T follicular helper cell (primary cell): ENCODE measurements at regions not wholly inside any gene's neighbourhood (a gene's known extent, or its start where the extent isn't known, plus 50 kb on each side); places are given as distances from the start of the nearest gene placed in this dataset.
"Not testable (repeated sequence)": the region's sequence is repeated elsewhere in the genome, so short reads cannot be mapped to it uniquely, and the experiment has no call there.

ENCODE experiments used
- DNase-seq: peaks from one replicate; pipeline ENCODE4 v3.0.0-alpha.2; 2020; ENCODE audit warnings: low read depth

DNA sequence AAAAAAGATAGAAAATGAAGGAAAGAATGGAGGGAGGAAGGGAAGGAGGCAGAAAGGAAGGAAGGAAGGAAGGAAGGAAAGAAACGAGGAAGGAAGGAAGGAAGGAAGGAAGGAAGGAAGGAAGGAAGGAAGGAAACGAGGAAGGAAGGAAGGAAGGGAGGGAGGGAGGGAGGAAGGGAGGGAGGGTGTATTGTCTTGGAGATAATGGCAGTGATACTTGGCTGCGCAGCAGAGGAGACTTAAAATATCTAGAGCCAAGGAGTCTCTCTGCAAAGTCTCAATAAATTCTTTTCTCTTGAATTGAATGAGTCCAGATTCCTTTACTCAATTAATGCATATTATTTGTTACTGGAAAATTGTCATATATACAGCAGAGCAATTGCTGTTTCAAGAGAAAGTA lies 1059.7 kb downstream of the ZPLD1 start:
- no peak for DNase-seq

GRCh38 chr3:103495186-103495585 lies 1060.4 kb downstream of the ZPLD1 start:
- no peak for DNase-seq

DNA sequence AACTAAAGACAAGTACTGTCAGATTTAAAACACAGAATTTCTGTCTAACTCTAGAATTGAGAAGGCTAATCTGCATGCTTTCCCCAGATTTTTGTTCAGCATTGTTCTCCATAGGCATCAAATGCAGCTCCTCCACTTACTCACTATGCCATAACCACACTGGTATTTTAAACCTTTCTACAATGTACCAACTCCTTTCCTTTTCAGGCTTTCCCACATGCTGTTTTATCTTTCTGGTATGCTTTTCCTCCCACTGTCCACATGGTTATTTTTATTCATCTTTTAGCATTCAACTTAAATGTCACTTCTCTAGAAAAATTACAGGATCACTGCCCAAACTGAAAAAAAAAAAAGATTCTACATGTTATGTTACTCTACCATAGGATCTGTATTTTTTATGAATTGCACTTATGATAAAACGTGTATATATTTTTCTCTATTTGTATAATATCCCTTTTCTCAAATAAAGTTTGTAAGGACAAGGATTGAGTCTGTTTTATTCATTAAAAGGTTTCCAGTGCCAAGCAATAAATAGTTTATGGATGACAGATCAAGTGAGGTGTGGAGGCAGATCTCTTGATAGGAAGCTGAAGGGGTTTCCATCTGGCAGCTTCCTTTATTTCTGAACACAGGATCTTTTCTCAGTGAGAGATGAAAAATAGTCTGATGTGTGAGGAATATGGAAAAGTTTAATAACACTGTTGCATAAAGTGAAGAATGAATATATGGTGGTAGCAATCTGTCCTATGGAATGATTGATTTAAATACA lies 1064.5 kb downstream of the ZPLD1 start:
- DNase-seq: no peak

GRCh38 chr3:103499967-103500366 lies 1065.2 kb downstream of the ZPLD1 start:
- DNase-seq: no peak

DNA sequence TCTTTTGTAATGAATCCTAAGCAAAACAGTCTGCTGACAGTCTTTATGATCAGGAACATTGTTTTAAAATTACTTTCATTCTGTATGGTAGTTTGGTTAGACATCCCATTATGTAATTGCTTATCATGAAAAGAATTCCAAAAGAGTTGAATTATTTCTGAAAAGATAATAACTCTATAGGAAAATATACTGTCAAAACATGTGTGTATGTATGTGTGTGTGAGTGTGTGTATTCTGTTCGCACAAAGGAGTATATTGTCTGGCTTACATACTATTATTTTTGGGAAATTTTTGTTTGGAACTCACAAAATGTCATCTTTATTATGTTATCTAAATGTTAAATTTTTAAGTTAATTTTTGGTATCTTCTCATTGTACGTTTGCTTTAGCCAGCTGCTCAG lies 1075.9 kb downstream of the ZPLD1 start:
- no peak for DNase-seq

DNA sequence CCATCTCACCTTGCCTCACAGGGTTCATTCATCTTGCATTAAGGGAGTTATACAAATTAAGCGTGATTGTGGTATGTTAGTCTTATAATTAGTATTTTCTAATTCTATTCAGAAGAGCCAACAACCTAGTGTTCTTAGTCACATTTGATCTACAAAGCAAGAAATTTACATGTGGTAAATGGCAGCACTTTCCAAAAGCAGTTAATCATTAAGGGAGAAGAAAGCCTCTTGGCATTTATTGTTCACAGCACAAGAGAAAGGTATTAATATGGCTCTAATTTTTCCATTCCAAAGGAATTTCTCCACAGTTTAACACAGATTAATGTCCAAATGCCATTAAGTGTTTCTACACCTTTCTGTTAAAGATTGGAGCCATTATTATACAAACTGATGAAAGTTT lies 1077.1 kb downstream of the ZPLD1 start:
- DNase-seq: no peak

GRCh38 chr3:103512595-103512994 lies 1077.8 kb downstream of the ZPLD1 start:
- DNase-seq: no peak

- no peak for DNase-seq
Observed at GRCh38 chr3:103513003-103513402, 1078.2 kb downstream of the ZPLD1 start.

DNA sequence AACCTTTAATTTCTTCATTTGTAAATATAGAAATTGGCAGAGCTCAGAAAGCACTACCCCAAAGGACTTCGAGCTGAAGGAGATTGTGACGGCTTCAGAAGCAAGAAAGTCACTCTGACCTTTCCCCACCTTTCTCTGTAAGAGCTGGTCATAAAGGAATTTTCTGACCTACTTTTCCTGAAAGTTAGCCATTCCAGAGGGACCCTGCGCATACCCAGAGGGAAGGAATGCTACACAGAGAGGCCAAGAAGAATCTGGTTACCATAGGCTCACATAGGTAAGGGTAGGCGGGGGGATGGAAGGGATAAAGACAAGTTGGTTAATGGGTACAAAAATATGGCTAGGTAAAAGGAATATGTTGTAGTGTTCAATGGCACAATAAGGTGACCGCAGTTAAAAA lies 1080.3 kb downstream of the ZPLD1 start:
- DNase-seq: no peak

DNA sequence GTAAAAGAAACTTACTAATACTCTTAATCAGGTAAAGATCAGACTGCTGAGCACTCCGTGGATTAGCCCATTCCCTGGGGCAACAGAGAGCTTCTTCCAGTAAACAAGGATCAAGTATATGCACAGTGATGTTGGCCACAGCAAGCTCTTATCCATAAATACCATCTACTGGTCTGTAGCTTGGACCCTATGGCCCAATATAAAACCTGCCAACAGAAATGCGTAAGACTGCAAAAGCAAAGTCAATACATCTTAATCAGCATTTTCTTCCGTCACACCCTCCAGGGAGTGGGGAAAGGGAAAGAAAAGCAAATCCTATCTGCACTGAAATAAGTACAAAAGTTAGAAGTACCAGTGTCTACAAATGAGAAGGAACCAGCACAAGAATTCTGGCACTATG lies 1082.1 kb downstream of the ZPLD1 start:
- no peak for DNase-seq

DNA sequence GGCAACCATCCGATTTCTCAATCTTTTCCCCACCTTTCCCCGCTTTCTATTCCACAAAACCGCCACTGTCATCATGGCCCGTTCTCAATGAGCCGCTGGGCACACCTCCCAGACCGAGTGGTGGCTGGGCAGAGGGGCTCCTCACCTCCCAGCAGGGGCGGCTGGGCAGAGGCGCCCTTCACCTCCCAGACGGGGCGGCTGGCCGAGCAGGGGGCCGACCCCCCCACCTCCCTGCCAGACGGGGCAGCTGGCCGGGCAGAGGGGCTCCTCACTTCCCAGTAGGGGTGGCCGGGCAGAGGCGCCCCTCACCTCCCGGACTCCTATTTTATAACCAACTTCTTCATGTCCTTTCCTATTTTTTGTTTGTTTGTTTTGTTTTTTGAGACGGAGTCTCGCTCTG lies 1096.5 kb downstream of the ZPLD1 start:
- not testable (repeated sequence) for DNase-seq

DNA sequence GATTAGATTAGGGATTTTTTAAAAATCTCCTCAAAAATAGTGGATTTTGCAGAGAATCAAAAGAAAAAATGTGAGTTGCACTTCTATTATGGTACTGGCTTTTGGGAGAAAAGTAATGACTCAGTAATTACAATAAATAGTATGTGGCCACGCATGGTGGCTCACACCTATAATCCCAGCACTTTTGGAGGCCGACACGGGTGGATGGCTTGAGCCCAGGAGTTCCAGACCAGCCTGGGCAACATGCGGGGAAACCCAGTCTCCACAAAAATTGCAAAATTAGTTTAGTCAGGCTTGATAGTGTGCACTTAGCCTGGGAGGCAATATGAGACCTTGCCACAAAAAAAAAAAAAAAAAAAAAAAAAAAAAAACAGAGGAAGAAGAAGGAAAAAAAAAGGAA lies 1098.2 kb downstream of the ZPLD1 start:
- DNase-seq: no peak

- DNase-seq: no peak
Observed at GRCh38 chr3:103554451-103554850, 1119.6 kb downstream of the ZPLD1 start.

GRCh38 chr3:103564116-103564515 lies 1129.3 kb downstream of the ZPLD1 start:
- not testable (repeated sequence) for DNase-seq

- no peak for DNase-seq
Observed at GRCh38 chr3:103585809-103586208, 1151.0 kb downstream of the ZPLD1 start.

GRCh38 chr3:103589770-103590169 lies 1155.0 kb downstream of the ZPLD1 start:
- DNase-seq: no peak

DNA sequence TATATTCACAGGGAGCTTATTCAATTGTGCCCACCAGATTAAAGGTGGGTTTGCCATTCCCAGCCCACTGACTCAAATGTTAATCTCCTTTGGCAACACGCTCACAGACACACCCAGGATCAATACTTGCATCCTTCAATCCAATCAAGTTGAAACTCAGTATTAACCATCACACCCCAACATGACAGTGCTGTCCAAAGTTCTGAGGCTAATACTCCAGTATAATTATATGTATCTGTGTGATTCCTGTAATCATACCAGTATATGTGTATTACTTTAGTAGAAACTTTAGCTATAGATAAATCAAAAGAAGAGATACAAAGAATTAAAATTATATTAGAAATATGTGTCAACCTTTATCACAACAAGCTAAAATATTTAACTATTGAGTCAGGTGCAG lies 1166.0 kb downstream of the ZPLD1 start:
- no peak for DNase-seq

- DNase-seq: no peak
Observed at GRCh38 chr3:103601666-103602065, 1166.9 kb downstream of the ZPLD1 start.

GRCh38 chr3:103609472-103609871 lies 1174.7 kb downstream of the ZPLD1 start:
- DNase-seq: no peak

DNA sequence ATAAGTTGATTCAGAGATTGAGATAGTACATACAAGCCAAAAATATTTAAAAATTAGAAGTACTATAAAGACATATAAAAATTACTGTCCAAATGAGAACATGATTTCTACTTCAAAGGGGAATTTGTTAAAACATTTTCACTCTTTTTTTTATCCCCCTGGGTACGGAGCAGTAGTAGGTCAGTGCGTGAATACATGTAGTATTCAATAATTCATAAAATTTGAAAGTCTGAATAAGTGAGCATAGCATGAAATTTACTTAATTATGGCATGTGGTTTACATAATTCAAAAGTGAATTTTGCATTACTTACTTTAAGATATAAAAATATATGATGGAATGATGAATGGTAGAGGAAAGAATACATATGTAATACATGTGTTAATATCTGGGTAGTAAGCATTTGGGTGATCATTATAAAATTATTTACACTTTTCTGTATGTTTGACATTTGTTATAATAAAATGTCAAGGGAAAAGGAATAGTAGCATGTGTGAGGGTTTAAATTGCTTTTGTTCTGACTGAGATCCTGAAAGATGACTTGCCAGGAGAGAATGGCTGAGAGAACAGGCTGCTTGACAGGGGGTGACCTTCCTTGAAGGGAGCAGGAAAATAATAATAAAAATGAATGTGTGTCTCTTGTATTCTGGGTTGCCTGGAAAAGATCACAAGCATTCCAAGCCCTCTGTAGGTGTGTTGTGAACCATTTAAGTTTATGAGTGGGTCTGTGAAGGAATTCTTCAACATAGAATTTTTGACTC lies 1178.8 kb downstream of the ZPLD1 start:
- no peak for DNase-seq

DNA sequence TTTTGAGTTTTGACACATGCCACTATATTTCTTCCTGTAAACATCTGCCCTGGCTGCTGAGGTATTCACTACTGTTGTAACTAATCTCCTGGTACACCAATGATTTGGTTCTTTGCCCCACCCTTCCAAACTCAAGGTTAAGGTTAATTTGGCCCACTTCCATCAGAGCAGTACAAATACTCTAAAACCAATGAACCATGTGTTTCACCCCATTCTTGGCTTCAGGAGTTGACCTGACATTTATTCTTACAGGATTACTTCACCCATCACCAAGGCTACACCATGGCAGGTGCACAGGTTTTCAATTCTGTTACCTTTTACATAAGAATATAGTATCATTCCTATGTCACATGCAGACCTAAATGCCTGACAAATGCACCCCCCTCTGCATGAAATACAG lies 1179.9 kb downstream of the ZPLD1 start:
- no peak for DNase-seq

GRCh38 chr3:103617961-103618360 lies 1183.1 kb downstream of the ZPLD1 start:
- no peak for DNase-seq

GRCh38 chr3:103624271-103624670 lies 1189.5 kb downstream of the ZPLD1 start:
- DNase-seq: no peak

- DNase-seq: no peak
Observed at GRCh38 chr3:103629391-103629790, 1194.6 kb downstream of the ZPLD1 start.
